Natural killer cell treated with Interleukin-12 subunit alpha and Interleukin-12 subunit beta and Interleukin-15 and Interleukin-18, amount 100 ng/mL, for 72 hours (primary cell): ENCODE measurements at regions not wholly inside any gene's neighbourhood (a gene's known extent, or its start where the extent isn't known, plus 50 kb on each side); places are given as distances from the start of the nearest gene placed in this dataset.

Experiments used
- ATAC-seq, 2 donors: fragments of 150-1000 bp; cut with Tn5 transposase in 1 of 2; sonication (Bioruptor Pico), chemical (Tn5 transposase) in 1 of 2; 2 replicates each; pipeline ENCODE4 v1.10.0; 2021
- DNase-seq: peaks from one replicate; pipeline ENCODE4 v3.0.0; 2022; ENCODE audit warnings: low spot score
- H3K27ac Mint-ChIP-seq, 2 donors: 1 replicate in 1 of 2; 2 replicates in 1 of 2; pipeline ENCODE4 v1.8.0; 2022; ENCODE audit warnings: mixed read lengths in 2 of 2, mild to moderate bottlenecking in 1 of 2, moderate library complexity in 1 of 2
- H3K27me3 Mint-ChIP-seq, 2 donors: 1 replicate in 1 of 2; 2 replicates in 1 of 2; pipeline ENCODE4 v1.8.0; 2022; ENCODE audit warnings: mixed read lengths in 2 of 2
- H3K36me3 Mint-ChIP-seq: one replicate; pipeline ENCODE4 v1.8.0; 2022; ENCODE audit warnings: mixed read lengths
- H3K4me1 Mint-ChIP-seq, 2 donors: 1 replicate in 1 of 2; 2 replicates in 1 of 2; pipeline ENCODE4 v1.8.0; 2022; ENCODE audit warnings: low read depth in 2 of 2, mixed read lengths in 2 of 2, mild to moderate bottlenecking in 1 of 2
- H3K4me3 Mint-ChIP-seq: one replicate; pipeline ENCODE4 v1.8.0; 2022; ENCODE audit warnings: mixed read lengths
- H3K9me3 Mint-ChIP-seq: 2 replicates; pipeline ENCODE4 v1.8.0; 2022; ENCODE audit warnings: mixed read lengths

DNA sequence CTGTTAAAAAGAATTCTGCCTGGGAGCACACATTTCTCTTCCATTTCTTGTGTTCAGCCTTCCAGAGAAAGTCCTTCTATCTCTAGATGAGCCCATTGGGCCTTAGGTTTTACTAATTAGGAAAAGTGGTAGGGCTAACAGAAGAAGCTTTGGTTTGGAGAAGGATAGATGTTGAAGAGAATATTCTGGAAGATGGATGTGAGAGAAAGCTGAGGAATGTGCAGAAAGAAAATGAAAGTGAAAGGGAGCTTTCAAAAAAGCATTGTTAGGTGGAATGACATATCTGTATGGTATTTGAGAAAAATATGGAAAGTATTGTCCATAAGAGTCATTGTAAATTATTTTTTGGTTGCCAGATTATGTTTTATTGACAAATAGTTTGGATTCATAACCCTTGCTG is 474.8 kb upstream of the SLIT2 start:
- H3K4me1 Mint-ChIP-seq = no peaks in the 10 kb centered on the region
- no peaks in the 10 kb centered on the region for H3K27me3 Mint-ChIP-seq
- DNase-seq (no peak), ATAC-seq (no peak)
- H3K36me3 Mint-ChIP-seq = no peaks in the 10 kb centered on the region
- H3K4me3 Mint-ChIP-seq = no peak overlapping the region
- H3K9me3 Mint-ChIP-seq = peaks cover 24% of the 10 kb centered on the region
- H3K27ac Mint-ChIP-seq = no peak overlapping the region

DNA sequence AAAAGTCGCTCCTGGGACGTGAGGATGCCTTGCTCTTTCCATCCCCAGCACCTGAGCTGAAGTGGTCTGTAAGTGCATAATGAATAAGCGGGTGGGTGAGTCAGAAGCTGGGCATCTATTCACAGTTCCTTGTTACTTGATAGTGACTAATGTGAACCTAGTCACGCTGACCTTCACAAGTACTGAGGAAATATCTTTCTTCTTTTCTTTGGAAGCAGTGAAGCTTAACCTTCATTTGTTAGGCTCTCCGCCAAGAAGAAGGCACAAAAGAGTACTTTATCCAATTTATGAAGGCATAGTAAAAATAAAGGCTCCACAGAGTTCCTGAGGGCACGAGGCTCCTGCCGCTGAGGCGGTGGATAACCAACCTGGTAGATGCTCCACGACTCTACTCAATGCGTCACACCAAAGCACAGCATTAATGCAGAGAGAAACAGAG is 475.7 kb upstream of the SLIT2 start:
- Mint-ChIP-seq H3K4me3 (no peak overlapping the region), H3K9me3 (peaks cover 21% of the 10 kb centered on the region), H3K27me3 (no peaks in the 10 kb centered on the region), H3K4me1 (no peaks in the 10 kb centered on the region), H3K36me3 (no peaks in the 10 kb centered on the region), H3K27ac (no peak overlapping the region)
- ATAC-seq = no peak
- no peak for DNase-seq

- H3K4me3 Mint-ChIP-seq = no peak overlapping the region
- ATAC-seq (no peak), DNase-seq (no peak)
- H3K27ac Mint-ChIP-seq = no peak overlapping the region
- H3K27me3 Mint-ChIP-seq = no peaks in the 10 kb centered on the region
- H3K4me1 Mint-ChIP-seq = no peaks in the 10 kb centered on the region
- peaks cover 5% of the 10 kb centered on the region for H3K36me3 Mint-ChIP-seq
- peaks cover 23% of the 10 kb centered on the region for H3K9me3 Mint-ChIP-seq
Observed at GRCh38 chr4:19774690-19775256, 476.9 kb upstream of the SLIT2 start.

DNA sequence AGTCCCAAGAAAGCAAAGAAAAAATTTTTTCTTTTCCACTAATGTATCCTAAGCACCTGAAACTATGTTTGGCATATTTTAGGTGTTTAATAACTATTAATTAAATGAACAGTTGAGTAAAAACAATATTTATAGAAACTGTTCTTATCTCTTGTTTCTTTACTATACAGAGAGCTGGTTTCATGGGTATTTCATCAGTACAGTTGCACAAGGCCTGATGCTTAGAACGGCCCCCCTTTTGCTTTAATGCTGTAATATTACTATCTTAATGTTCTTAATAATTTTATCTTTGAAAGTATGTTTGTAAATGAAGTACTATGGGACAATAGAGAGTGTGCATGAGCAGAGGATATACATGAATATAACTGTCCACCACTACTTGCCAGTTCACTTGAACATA is 479.1 kb upstream of the SLIT2 start:
- H3K9me3 Mint-ChIP-seq = peaks cover 20% of the 10 kb centered on the region
- ATAC-seq (no peak), DNase-seq (no peak)
- H3K4me1 Mint-ChIP-seq = no peaks in the 10 kb centered on the region
- H3K36me3 Mint-ChIP-seq = peaks cover 10% of the 10 kb centered on the region
- H3K4me3 Mint-ChIP-seq = no peak overlapping the region
- no peaks in the 10 kb centered on the region for H3K27me3 Mint-ChIP-seq
- no peak overlapping the region for H3K27ac Mint-ChIP-seq

- DNase-seq (no peak), ATAC-seq (no peak)
- Mint-ChIP-seq H3K4me3 (no peak overlapping the region), H3K36me3 (peaks cover 4% of the 10 kb centered on the region), H3K4me1 (no peaks in the 10 kb centered on the region), H3K9me3 (peaks cover 28% of the 10 kb centered on the region), H3K27ac (no peak overlapping the region), H3K27me3 (no peaks in the 10 kb centered on the region)
Observed at GRCh38 chr4:19756661-19757060, 495.0 kb upstream of the SLIT2 start.

- ATAC-seq (no peak), DNase-seq (no peak)
- Mint-ChIP-seq H3K36me3 (peaks cover 4% of the 10 kb centered on the region), H3K4me1 (no peaks in the 10 kb centered on the region), H3K27me3 (no peaks in the 10 kb centered on the region), H3K4me3 (no peak overlapping the region), H3K9me3 (peaks cover 21% of the 10 kb centered on the region), H3K27ac (no peak overlapping the region)
Observed at GRCh38 chr4:19752599-19752998, 499.1 kb upstream of the SLIT2 start.

- no peaks in the 10 kb centered on the region for H3K4me1 Mint-ChIP-seq
- ATAC-seq (no peak), DNase-seq (no peak)
- no peak overlapping the region for H3K27ac Mint-ChIP-seq
- H3K36me3 Mint-ChIP-seq = peaks cover 5% of the 10 kb centered on the region
- peaks cover 6% of the 10 kb centered on the region for H3K9me3 Mint-ChIP-seq
- no peaks in the 10 kb centered on the region for H3K27me3 Mint-ChIP-seq
- H3K4me3 Mint-ChIP-seq = no peak overlapping the region
Observed at GRCh38 chr4:19748519-19749479, 502.9 kb upstream of the SLIT2 start.

GRCh38 chr4:19746377-19746776 is 505.3 kb upstream of the SLIT2 start:
- Mint-ChIP-seq H3K4me3 (no peak overlapping the region), H3K27ac (no peak overlapping the region)

GRCh38 chr4:19743115-19743638 is 508.5 kb upstream of the SLIT2 start:
- H3K27me3 Mint-ChIP-seq = no peaks in the 10 kb centered on the region
- DNase-seq (no peak), ATAC-seq (no peak)
- H3K4me1 Mint-ChIP-seq = no peaks in the 10 kb centered on the region
- H3K4me3 Mint-ChIP-seq = no peak overlapping the region
- peaks cover 17% of the 10 kb centered on the region for H3K9me3 Mint-ChIP-seq
- no peak overlapping the region for H3K27ac Mint-ChIP-seq
- H3K36me3 Mint-ChIP-seq = peaks cover 12% of the 10 kb centered on the region

More at GRCh38 chr4:19746377-19746776, 505.3 kb upstream of the SLIT2 start:
- Mint-ChIP-seq H3K36me3 (peaks cover 6% of the 10 kb centered on the region), H3K4me1 (no peaks in the 10 kb centered on the region), H3K9me3 (peaks cover 10% of the 10 kb centered on the region), H3K27me3 (no peaks in the 10 kb centered on the region)
- ATAC-seq (no peak), DNase-seq (no peak)

- no peaks in the 10 kb centered on the region for H3K27me3 Mint-ChIP-seq
- peaks cover 20% of the 10 kb centered on the region for H3K9me3 Mint-ChIP-seq
- H3K4me1 Mint-ChIP-seq = no peaks in the 10 kb centered on the region
- no peak overlapping the region for H3K27ac Mint-ChIP-seq
- DNase-seq = no peak
- H3K4me3 Mint-ChIP-seq = no peak overlapping the region
- H3K36me3 Mint-ChIP-seq = peaks cover 10% of the 10 kb centered on the region
- no peak for ATAC-seq
Observed at GRCh38 chr4:19739101-19739651, 512.5 kb upstream of the SLIT2 start.

DNA sequence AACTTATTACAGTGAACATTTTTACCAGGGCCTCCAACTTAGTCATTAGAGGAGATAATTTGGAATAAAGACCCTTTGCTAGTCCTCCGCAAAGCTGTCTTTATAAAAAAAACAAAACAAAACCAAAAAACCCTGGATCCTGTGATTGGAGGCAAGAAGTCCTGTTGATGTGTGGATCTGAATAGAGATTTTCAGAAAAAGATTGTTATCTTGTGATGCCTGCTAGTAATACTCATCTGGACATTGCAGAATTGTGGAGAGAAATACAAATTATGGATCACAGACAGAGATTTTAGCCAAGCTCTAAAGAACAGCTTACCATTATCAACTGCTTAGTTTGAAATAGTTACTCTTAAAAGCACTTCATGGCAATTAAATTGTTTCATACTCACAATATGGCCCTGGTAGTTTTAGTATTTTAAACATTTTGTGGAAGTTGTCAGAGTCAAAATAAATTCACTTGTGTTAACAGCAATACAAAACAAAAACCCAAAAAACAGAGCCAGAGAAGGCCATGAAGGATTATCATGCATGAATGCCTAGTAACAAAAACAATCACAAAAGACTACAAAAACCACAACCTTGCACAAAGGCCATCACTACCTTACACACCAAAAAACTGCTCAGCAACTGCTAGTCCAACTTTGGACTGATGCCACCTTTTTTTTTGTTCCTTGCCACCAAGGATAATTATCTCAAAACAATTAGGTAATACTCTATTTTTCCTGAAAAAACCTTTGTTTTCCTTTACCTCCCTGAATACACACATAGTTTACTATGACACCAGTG is 514.5 kb upstream of the SLIT2 start:
- ATAC-seq (no peak), DNase-seq (no peak)
- Mint-ChIP-seq H3K4me3 (no peak overlapping the region), H3K4me1 (no peaks in the 10 kb centered on the region), H3K36me3 (peaks cover 6% of the 10 kb centered on the region), H3K27ac (no peak overlapping the region), H3K9me3 (peaks cover 17% of the 10 kb centered on the region), H3K27me3 (no peaks in the 10 kb centered on the region)

GRCh38 chr4:19735012-19735411 is 516.7 kb upstream of the SLIT2 start:
- Mint-ChIP-seq H3K36me3 (peaks cover 3% of the 10 kb centered on the region), H3K4me1 (peaks cover 0 to 1% of the 10 kb centered on the region in 2 donors), H3K27ac (no peak overlapping the region), H3K9me3 (peaks cover 14% of the 10 kb centered on the region), H3K27me3 (no peaks in the 10 kb centered on the region), H3K4me3 (no peak overlapping the region)
- DNase-seq (no peak), ATAC-seq (no peak)

GRCh38 chr4:19729886-19730651 is 521.6 kb upstream of the SLIT2 start:
- H3K4me3 Mint-ChIP-seq = no peak overlapping the region
- H3K4me1 Mint-ChIP-seq = peaks cover 5 to 7% of the 10 kb centered on the region in 2 donors
- no peak for DNase-seq
- no peak overlapping the region for H3K27ac Mint-ChIP-seq
- no peaks in the 10 kb centered on the region for H3K36me3 Mint-ChIP-seq
- H3K9me3 Mint-ChIP-seq = peaks cover 16% of the 10 kb centered on the region
- no peaks in the 10 kb centered on the region for H3K27me3 Mint-ChIP-seq
- ATAC-seq = no peak
